ENCODE measurements at regions not wholly inside any gene's neighbourhood (a gene's known extent, or its start where the extent isn't known, plus 50 kb on each side); places are given as distances from the start of the nearest gene placed in this dataset.

- TF ChIP-seq MAFK (IDR thresholded peaks at IDR 0.05; ENCODE audit: partially characterized antibody) (no peak), POLR2A (IDR thresholded peaks at IDR 0.05; ENCODE audit: low read length) (no peak), HDAC2 (IDR thresholded peaks at IDR 0.05) (no peak), ESRRA (IDR thresholded peaks at IDR 0.05; ENCODE audit: borderline replicate concordance, low read length) (no peak), NFE2L2 (conservative IDR thresholded peaks at IDR 0.05; ENCODE audit: low read length) (no peak), JUNB (IDR thresholded peaks at IDR 0.05) (no peak), RFX5 (IDR thresholded peaks at IDR 0.05) (no peak), JUN (IDR thresholded peaks at IDR 0.05) (no peak), ZFP36 (IDR thresholded peaks at IDR 0.05; ENCODE audit: borderline replicate concordance, partially characterized antibody) (no peak)
- TF ChIP-seq, protein P1, sequence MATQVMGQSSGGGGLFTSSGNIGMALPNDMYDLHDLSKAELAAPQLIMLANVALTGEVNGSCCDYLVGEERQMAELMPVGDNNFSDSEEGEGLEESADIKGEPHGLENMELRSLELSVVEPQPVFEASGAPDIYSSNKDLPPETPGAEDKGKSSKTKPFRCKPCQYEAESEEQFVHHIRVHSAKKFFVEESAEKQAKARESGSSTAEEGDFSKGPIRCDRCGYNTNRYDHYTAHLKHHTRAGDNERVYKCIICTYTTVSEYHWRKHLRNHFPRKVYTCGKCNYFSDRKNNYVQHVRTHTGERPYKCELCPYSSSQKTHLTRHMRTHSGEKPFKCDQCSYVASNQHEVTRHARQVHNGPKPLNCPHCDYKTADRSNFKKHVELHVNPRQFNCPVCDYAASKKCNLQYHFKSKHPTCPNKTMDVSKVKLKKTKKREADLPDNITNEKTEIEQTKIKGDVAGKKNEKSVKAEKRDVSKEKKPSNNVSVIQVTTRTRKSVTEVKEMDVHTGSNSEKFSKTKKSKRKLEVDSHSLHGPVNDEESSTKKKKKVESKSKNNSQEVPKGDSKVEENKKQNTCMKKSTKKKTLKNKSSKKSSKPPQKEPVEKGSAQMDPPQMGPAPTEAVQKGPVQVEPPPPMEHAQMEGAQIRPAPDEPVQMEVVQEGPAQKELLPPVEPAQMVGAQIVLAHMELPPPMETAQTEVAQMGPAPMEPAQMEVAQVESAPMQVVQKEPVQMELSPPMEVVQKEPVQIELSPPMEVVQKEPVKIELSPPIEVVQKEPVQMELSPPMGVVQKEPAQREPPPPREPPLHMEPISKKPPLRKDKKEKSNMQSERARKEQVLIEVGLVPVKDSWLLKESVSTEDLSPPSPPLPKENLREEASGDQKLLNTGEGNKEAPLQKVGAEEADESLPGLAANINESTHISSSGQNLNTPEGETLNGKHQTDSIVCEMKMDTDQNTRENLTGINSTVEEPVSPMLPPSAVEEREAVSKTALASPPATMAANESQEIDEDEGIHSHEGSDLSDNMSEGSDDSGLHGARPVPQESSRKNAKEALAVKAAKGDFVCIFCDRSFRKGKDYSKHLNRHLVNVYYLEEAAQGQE (IDR thresholded peaks at IDR 0.05): no peak
- TF ChIP-seq, protein P2, sequence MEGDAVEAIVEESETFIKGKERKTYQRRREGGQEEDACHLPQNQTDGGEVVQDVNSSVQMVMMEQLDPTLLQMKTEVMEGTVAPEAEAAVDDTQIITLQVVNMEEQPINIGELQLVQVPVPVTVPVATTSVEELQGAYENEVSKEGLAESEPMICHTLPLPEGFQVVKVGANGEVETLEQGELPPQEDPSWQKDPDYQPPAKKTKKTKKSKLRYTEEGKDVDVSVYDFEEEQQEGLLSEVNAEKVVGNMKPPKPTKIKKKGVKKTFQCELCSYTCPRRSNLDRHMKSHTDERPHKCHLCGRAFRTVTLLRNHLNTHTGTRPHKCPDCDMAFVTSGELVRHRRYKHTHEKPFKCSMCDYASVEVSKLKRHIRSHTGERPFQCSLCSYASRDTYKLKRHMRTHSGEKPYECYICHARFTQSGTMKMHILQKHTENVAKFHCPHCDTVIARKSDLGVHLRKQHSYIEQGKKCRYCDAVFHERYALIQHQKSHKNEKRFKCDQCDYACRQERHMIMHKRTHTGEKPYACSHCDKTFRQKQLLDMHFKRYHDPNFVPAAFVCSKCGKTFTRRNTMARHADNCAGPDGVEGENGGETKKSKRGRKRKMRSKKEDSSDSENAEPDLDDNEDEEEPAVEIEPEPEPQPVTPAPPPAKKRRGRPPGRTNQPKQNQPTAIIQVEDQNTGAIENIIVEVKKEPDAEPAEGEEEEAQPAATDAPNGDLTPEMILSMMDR (IDR thresholded peaks at IDR 0.05): no peak
Observed at GRCh38 chr13:80605011-80605410, 264.1 kb upstream of the SPRY2 start.

Measured in A549 (cell line).